GM12864 (cell line): ENCODE measurements at regions not wholly inside any gene's neighbourhood (a gene's known extent, or its start where the extent isn't known, plus 50 kb on each side); places are given as distances from the start of the nearest gene placed in this dataset.

Source experiments
- DNase-seq: peaks from one replicate; pipeline ENCODE4 v3.0.0-alpha.2; 2011; ENCODE audit warnings: low read depth
- H3K4me3 ChIP-seq: 2 replicates; pipeline ENCODE4 v1.5.1; 2011; ENCODE audit warnings: mild to moderate bottlenecking, low read depth, low read length, control low read depth
- TF ChIP-seq, protein P1 (sequence below): IDR thresholded peaks from 2 replicates; pipeline ENCODE4 v1.5.1; 2011; ENCODE audit warnings: low read depth, mild to moderate bottlenecking, moderate library complexity, low read length, control low read depth, inconsistent platforms; ENCODE audit errors: missing control alignments

DNA sequence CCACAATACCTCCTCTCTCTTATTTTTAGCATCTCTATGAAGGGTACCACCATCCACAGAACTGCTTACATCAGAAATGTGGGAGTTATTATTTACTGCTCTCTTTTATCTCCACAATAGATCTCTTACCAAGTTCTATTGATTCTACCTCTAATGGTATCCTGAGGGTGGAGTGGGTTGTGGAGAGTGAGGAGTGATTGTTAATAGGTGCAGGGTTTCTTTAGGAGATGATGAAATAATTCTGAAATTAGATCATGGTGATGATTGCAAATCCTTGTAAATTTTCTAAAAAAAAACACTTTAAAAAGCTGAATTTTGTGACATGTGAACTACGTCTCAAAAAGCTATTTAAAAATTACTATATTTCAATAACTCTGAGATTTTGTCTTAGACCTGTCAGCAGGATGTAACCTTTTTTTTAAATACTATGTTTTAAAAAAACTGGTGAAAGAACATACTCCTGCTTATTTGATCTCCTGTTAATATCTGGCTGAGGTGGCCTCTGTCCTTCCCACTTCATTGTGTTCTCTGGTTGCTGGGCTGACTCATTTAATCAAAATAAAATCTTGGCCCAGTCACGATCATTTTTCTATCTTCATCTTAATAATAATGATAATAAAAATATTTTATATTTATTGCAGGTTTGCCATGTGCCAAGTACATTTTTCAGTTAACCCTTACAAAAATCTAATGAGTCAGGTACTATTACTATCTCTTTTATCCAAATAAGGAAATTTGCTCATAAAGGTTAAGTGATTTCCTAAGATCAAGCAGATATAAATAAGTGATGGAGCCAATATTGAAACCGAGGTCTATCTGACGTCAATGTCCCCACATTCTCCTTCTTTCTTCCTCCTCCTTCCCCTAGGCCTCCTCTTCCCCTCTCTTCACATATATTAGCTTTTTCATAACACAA, 73.5 kb downstream of the GLUD2 start:
- no peak for DNase-seq
- TF ChIP-seq, protein P1, sequence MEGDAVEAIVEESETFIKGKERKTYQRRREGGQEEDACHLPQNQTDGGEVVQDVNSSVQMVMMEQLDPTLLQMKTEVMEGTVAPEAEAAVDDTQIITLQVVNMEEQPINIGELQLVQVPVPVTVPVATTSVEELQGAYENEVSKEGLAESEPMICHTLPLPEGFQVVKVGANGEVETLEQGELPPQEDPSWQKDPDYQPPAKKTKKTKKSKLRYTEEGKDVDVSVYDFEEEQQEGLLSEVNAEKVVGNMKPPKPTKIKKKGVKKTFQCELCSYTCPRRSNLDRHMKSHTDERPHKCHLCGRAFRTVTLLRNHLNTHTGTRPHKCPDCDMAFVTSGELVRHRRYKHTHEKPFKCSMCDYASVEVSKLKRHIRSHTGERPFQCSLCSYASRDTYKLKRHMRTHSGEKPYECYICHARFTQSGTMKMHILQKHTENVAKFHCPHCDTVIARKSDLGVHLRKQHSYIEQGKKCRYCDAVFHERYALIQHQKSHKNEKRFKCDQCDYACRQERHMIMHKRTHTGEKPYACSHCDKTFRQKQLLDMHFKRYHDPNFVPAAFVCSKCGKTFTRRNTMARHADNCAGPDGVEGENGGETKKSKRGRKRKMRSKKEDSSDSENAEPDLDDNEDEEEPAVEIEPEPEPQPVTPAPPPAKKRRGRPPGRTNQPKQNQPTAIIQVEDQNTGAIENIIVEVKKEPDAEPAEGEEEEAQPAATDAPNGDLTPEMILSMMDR, result no peak
- H3K4me3 ChIP-seq, result no peak overlapping the region

DNA sequence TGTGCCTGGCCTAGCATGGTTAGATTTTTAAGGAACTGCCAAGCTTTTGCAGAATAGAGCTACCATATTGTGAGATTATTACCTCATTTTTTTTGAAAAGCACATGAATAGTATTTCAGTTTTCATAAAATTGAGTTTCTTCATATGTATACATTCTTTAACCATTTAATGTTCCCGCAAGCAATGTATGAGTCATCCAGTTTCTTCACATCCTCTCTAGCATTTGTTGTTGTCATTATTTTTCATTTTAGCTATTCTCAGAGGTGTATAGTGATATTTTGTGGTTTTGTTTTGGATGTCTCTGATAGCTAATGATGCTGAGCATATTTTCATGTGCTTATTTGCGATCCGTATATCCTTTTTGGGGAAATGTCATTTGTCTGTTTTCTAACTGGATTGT, 74.9 kb downstream of the GLUD2 start:
- no peak overlapping the region for H3K4me3 ChIP-seq
- no peak for DNase-seq
- TF ChIP-seq, protein P1, result no peak

GRCh38 chrX:121128925-121129877, 81.8 kb downstream of the GLUD2 start:
- TF ChIP-seq, protein P1, result no peak

GRCh38 chrX:121132675-121133074, 85.3 kb downstream of the GLUD2 start:
- H3K4me3 ChIP-seq, result no peak overlapping the region
- TF ChIP-seq, protein P1, result no peak
- no peak for DNase-seq

More at GRCh38 chrX:121128925-121129877, 81.8 kb downstream of the GLUD2 start:
- no peak overlapping the region for H3K4me3 ChIP-seq
- no peak for DNase-seq

- TF ChIP-seq, protein P1, result no peak
- no peak overlapping the region for H3K4me3 ChIP-seq
- no peak for DNase-seq
Measured at GRCh38 chrX:121135488-121136207, 88.2 kb downstream of the GLUD2 start.

GRCh38 chrX:121146059-121146628, 98.7 kb downstream of the GLUD2 start:
- no peak for DNase-seq
- TF ChIP-seq, protein P1, result no peak
- H3K4me3 ChIP-seq, result no peak overlapping the region
